Heart left ventricle (tissue), 13 donors: ENCODE measurements at regions not wholly inside any gene's neighbourhood (a gene's known extent, or its start where the extent isn't known, plus 50 kb on each side); places are given as distances from the start of the nearest gene placed in this dataset.

ENCODE experiments used
- POLR2A ChIP-seq, 2 donors: fragments of 450-650 bp; IDR thresholded peaks; one replicate each; pipeline ENCODE4 v1.6.1; 2017; ENCODE audit warnings: antibody characterized with exemption in 2 of 2, mild to moderate bottlenecking in 2 of 2, moderate library complexity in 2 of 2
- TF ChIP-seq, protein P1 (sequence below), 12 donors: fragments of 200-600 bp; sonication (generic) in 4 of 12; IDR thresholded peaks; one replicate each; pipeline versions ENCODE4 v1.5.0 to v1.8.0; 2018 to 2022; ENCODE audit warnings: antibody characterized with exemption in 12 of 12, mild to moderate bottlenecking in 5 of 12
- donor health status: ischemic (EF 13 %, LVEDD 7.1; RV severe dilation, severe dysfunction).
- donor health status: DM: no; HTN: yes; CAD: no.
- donor health status: DM: no; HTN: no; CAD: no.
- donor health status: ischemic (EF 25% LVEDD 6.9; RV normal size, moderate dysfunction).
- donor health status: ischemic (EF 25% LVEDD 5.7; RV mildly dilated, moderate dysfunction).
- donor health status: ischemic (EF 35%, LVEDD 5.7; RV mildly dilated, moderate dysfunction).
- donor health status: nonischemic (EF 11% LVEDD 7.7; RV severe dilation, severe dysfunction).
- donor health status: DM: yes; HTN: yes; CAD: no.
- donor health status: PGD.
- donor health status: ischemic (EF 29% LVEDD 5.4; RV normal size, mild dysfunction).
- donor health status: nonischemic (EF 23%, LVEDD 6.1; RV moderate dilation, normal function).

DNA sequence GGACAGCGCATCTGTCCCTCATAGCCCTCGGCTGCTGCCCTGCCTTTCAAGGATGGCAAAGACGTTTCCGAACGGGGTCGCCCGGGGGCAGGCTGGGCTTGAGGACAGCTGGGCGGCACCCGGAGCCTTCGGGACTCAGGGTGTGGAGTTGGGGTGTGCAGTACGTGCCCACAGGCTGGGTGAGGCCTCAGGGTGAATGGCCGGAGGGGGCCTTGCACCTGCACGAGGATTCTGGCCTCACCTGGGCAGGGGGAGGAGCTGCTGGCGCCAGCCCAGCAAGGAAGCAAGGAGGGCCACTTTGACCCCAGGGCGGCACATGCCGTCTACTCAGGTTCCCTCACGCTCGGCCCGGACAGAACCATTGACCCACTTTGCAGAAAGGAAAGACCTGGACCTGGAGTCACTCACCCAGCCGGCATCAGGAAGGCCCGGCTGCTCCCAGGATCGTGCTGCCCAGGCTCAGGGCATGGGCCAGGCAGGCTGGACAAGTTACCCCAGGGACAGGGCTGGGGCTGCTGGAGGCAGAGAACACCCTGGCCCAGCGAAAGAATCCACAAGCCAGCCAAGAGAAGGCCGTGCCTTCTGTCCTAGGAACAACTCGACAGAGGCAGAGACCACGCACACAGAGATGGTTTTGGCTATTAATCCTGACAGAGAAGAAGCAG is 65.1 kb upstream of the TTC34 start:
- TF ChIP-seq, protein P1, sequence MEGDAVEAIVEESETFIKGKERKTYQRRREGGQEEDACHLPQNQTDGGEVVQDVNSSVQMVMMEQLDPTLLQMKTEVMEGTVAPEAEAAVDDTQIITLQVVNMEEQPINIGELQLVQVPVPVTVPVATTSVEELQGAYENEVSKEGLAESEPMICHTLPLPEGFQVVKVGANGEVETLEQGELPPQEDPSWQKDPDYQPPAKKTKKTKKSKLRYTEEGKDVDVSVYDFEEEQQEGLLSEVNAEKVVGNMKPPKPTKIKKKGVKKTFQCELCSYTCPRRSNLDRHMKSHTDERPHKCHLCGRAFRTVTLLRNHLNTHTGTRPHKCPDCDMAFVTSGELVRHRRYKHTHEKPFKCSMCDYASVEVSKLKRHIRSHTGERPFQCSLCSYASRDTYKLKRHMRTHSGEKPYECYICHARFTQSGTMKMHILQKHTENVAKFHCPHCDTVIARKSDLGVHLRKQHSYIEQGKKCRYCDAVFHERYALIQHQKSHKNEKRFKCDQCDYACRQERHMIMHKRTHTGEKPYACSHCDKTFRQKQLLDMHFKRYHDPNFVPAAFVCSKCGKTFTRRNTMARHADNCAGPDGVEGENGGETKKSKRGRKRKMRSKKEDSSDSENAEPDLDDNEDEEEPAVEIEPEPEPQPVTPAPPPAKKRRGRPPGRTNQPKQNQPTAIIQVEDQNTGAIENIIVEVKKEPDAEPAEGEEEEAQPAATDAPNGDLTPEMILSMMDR (IDR thresholded peaks at IDR 0.05) = no peak
- no peak for TF ChIP-seq POLR2A (IDR thresholded peaks at IDR 0.05)
